SK-N-SH (cell line): ENCODE measurements at regions not wholly inside any gene's neighbourhood (a gene's known extent, or its start where the extent isn't known, plus 50 kb on each side); places are given as distances from the start of the nearest gene placed in this dataset.

Source experiments
- CTCF ChIA-PET: fragments of 300-600, 350-600 bp; formaldehyde crosslinking; extraction: SDS; loops from one replicate; lab custom pipeline; 2021; lab: Yijun Ruan, JAX
- POLR2A ChIA-PET: fragments of 350-600 bp; sonication (Branson Sonifier 250); formaldehyde crosslinking; extraction: SDS; loops from one replicate; lab custom pipeline; 2020; ENCODE audit warnings: antibody characterized with exemption, inconsistent platforms; lab: Yijun Ruan, JAX
- DNase-seq: peaks from one replicate; pipeline ENCODE4 v3.0.0; 2012
- H2AFZ ChIP-seq: fragments of 200-600 bp; sonication (generic); 2 replicates; pipeline ENCODE4 v1.8.1; 2016; ENCODE audit warnings: antibody characterized with exemption, mild to moderate bottlenecking, low read depth
- H3F3A ChIP-seq: fragments of 200-600 bp; sonication (generic); replicated peaks from 2 replicates; pipeline ENCODE3; 2016; ENCODE audit warnings: antibody characterized with exemption, mild to moderate bottlenecking; ENCODE audit not compliant: insufficient read depth
- H3K27ac ChIP-seq, 2 experiments: fragments of 200-500 bp in 1 of 2; fragments of 200-600 bp in 1 of 2; sonication (Bioruptor generic) in 1 of 2; sonication (generic), shearing (Covaris generic) in 1 of 2; 2 replicates each; pipeline versions ENCODE4 v1.5.1 to v1.6.1; 2014 to 2016; ENCODE audit warnings: low read depth in 2 of 2, inconsistent platforms in 1 of 2, low read length in 1 of 2, mild to moderate bottlenecking in 1 of 2, mixed read lengths in 1 of 2
- H3K27me3 ChIP-seq: fragments of 200-600 bp; sonication (generic), shearing (Covaris generic); 2 replicates; pipeline ENCODE4 v1.6.1; 2016; ENCODE audit warnings: mixed run types; ENCODE audit not compliant: insufficient read depth
- H3K36me3 ChIP-seq, 2 experiments: fragments of 200-500 bp in 1 of 2; fragments of 200-600 bp in 1 of 2; sonication (Bioruptor generic) in 1 of 2; sonication (generic) in 1 of 2; replicated peaks in 1 of 2; 2 replicates each; pipeline versions ENCODE3 to v1.5.1; 2014 to 2016; ENCODE audit warnings: low read length in 1 of 2, mild to moderate bottlenecking in 1 of 2; ENCODE audit not compliant: insufficient read depth in 2 of 2, control insufficient read depth in 1 of 2
- H3K4me1 ChIP-seq, 2 experiments: fragments of 200-500 bp in 1 of 2; fragments of 200-600 bp in 1 of 2; sonication (Bioruptor generic) in 1 of 2; sonication (generic), shearing (Covaris generic) in 1 of 2; 2 replicates each; pipeline versions ENCODE4 v1.5.1 to v1.6.1; 2014 to 2016; ENCODE audit warnings: low read depth in 1 of 2, low read length in 1 of 2, mixed run types in 1 of 2; ENCODE audit not compliant: insufficient read depth in 2 of 2, control insufficient read depth in 1 of 2
- H3K4me2 ChIP-seq: fragments of 200-600 bp; sonication (generic), shearing (Covaris generic); 2 replicates; pipeline ENCODE4 v1.6.1; 2017; ENCODE audit warnings: mixed run types
- H3K4me3 ChIP-seq, 2 experiments: fragments of 200-500 bp in 1 of 2; fragments of 200-600 bp in 1 of 2; sonication (Bioruptor generic) in 1 of 2; sonication (generic), shearing (Covaris generic) in 1 of 2; 2 replicates each; pipeline versions ENCODE4 v1.5.1 to v1.8.1; 2014 to 2016; ENCODE audit warnings: low read depth in 2 of 2, inconsistent platforms in 1 of 2, low read length in 1 of 2, mild to moderate bottlenecking in 1 of 2, mixed read lengths in 1 of 2, moderate library complexity in 1 of 2
- H3K79me2 ChIP-seq: fragments of 200-600 bp; sonication (generic); 2 replicates; pipeline ENCODE4 v1.8.1; 2017; ENCODE audit warnings: mild to moderate bottlenecking; ENCODE audit not compliant: insufficient read depth
- H3K9ac ChIP-seq: fragments of 200-600 bp; sonication (generic); 2 replicates; pipeline ENCODE4 v1.6.1; 2017; ENCODE audit warnings: mixed run types
- H3K9me2 ChIP-seq: fragments of 200-600 bp; sonication (generic); 2 replicates; pipeline ENCODE4 v1.6.1; 2017; ENCODE audit warnings: mixed run types
- H3K9me3 ChIP-seq: fragments of 200-600 bp; sonication (generic); 2 replicates; pipeline ENCODE4 v1.6.1; 2017; ENCODE audit warnings: mixed run types, mild to moderate bottlenecking, moderate library complexity
- H4K20me1 ChIP-seq: fragments of 200-600 bp; sonication (generic); 2 replicates; pipeline ENCODE4 v1.6.1; 2017; ENCODE audit warnings: mild to moderate bottlenecking, mixed run types; ENCODE audit not compliant: insufficient read depth
- CHD2 ChIP-seq: fragments of 150-350 bp; IDR thresholded peaks from 2 replicates; pipeline ENCODE4 v1.6.1; 2018; ENCODE audit warnings: low read length; ENCODE audit not compliant: partially characterized antibody
- CTCF ChIP-seq: fragments of 200-600 bp; sonication (generic); IDR thresholded peaks from 2 replicates; pipeline ENCODE4 v1.6.1; 2017; ENCODE audit warnings: antibody characterized with exemption, mild to moderate bottlenecking, moderate library complexity
- EP300 ChIP-seq, 2 experiments: IDR thresholded peaks; 2 replicates each; pipeline versions ENCODE4 v1.4.0 to v1.6.1; 2012; ENCODE audit warnings: borderline replicate concordance in 1 of 2, low read depth in 1 of 2, low read length in 1 of 2
- FOXJ3 ChIP-seq: sonication (generic); formaldehyde crosslinking; IDR thresholded peaks from 2 replicates; pipeline ENCODE4 v1.5.1; 2020; ENCODE audit warnings: mild to moderate bottlenecking, missing genetic modification reagents
- FOXM1 ChIP-seq: IDR thresholded peaks from 2 replicates; pipeline ENCODE4 v1.4.0; 2012; ENCODE audit warnings: low read depth, mild to moderate bottlenecking
- GATA2 ChIP-seq: sonication (generic); formaldehyde crosslinking; IDR thresholded peaks from 2 replicates; pipeline ENCODE4 v1.5.0; 2020; ENCODE audit warnings: mild to moderate bottlenecking, missing genetic modification reagents
- JUND ChIP-seq: IDR thresholded peaks from 2 replicates; pipeline ENCODE4 v1.4.0; 2012
- NRF1 ChIP-seq: IDR thresholded peaks from 2 replicates; pipeline ENCODE4 v1.6.1; 2012; ENCODE audit warnings: low read depth, mild to moderate bottlenecking, low read length
- POLR2AphosphoS5 ChIP-seq: IDR thresholded peaks from 2 replicates; pipeline ENCODE4 v1.6.1; 2012; ENCODE audit warnings: low read depth, low read length
- RAD21 ChIP-seq: IDR thresholded peaks from 2 replicates; pipeline ENCODE4 v1.6.1; 2012; ENCODE audit warnings: mild to moderate bottlenecking, low read length
- RCOR1 ChIP-seq: fragments of 150-350 bp; IDR thresholded peaks from 2 replicates; pipeline ENCODE4 v1.6.1; 2017; ENCODE audit warnings: antibody characterized with exemption, low read length
- REST ChIP-seq: IDR thresholded peaks from 2 replicates; pipeline ENCODE4 v1.6.1; 2012; ENCODE audit warnings: mild to moderate bottlenecking, low read depth, low read length, moderate library complexity
- RFX5 ChIP-seq: IDR thresholded peaks from 2 replicates; pipeline ENCODE4 v1.6.1; 2012; ENCODE audit warnings: mild to moderate bottlenecking, improper control_type of control experiment, low read length
- SIN3A ChIP-seq: IDR thresholded peaks from 2 replicates; pipeline ENCODE4 v1.6.1; 2012; ENCODE audit warnings: low read depth, mild to moderate bottlenecking, low read length, moderate library complexity, borderline replicate concordance
- TAF1 ChIP-seq: IDR thresholded peaks from 2 replicates; pipeline ENCODE4 v1.6.1; 2012; ENCODE audit warnings: low read depth, mild to moderate bottlenecking, low read length, moderate library complexity, borderline replicate concordance
- TEAD4 ChIP-seq: IDR thresholded peaks from 2 replicates; pipeline ENCODE4 v1.4.0; 2012; ENCODE audit warnings: mild to moderate bottlenecking, borderline replicate concordance; ENCODE audit not compliant: insufficient read depth
- USF2 ChIP-seq: fragments of 150-350 bp; IDR thresholded peaks from 2 replicates; pipeline ENCODE4 v1.6.1; 2017; ENCODE audit warnings: antibody characterized with exemption, low read length, low read depth, borderline replicate concordance
- YY1 ChIP-seq: IDR thresholded peaks from 2 replicates; pipeline ENCODE4 v1.4.0; 2012; ENCODE audit warnings: low read depth, mild to moderate bottlenecking
- WGBS: methylation state at CpG from one replicate; pipeline ENCODE4 v1.1.6; 2017; ENCODE audit warnings: low lambda C conversion rate; 5-methylcytosine and 5-hydroxymethylcytosine counted together
- TF ChIP-seq, protein P1 (sequence below): fragments of 150-350 bp; IDR thresholded peaks from 2 replicates; pipeline ENCODE4 v1.6.1; 2016; ENCODE audit warnings: mild to moderate bottlenecking, low read depth, low read length

- no peaks in the 10 kb centered on the region for H3K9me2 ChIP-seq
- no peak overlapping the region for H3K9ac ChIP-seq
- H3K9me3 ChIP-seq: no peaks in the 10 kb centered on the region
- H3K36me3 ChIP-seq: no peaks in the 10 kb centered on the region
- H3K27ac ChIP-seq: no peak overlapping the region
- no peaks in the 10 kb centered on the region for H4K20me1 ChIP-seq
- CTCF ChIA-PET: no interaction called here
- H3K79me2 ChIP-seq: no peaks in the 10 kb centered on the region
- no peak overlapping the region for H2AFZ ChIP-seq
- POLR2A ChIA-PET: no interaction called here
- WGBS: 56% methylated on average over 3 of the region's 3 CpGs
- no peak for DNase-seq
- TF ChIP-seq CTCF: no peak
- no peak for TF ChIP-seq RFX5
- no peak for TF ChIP-seq CHD2
- no peak for TF ChIP-seq YY1
- no peak for TF ChIP-seq TAF1
- TF ChIP-seq FOXM1: no peak
- no peak for TF ChIP-seq POLR2AphosphoS5
- TF ChIP-seq USF2: no peak
- no peaks in the 10 kb centered on the region for H3K27me3 ChIP-seq
- no peak overlapping the region for H3K4me2 ChIP-seq
- no peaks in the 10 kb centered on the region; a peak in 1 of 4 replicates for H3K4me1 ChIP-seq
- H3K4me3 ChIP-seq: no peak overlapping the region
- no peaks in the 10 kb centered on the region for H3F3A ChIP-seq
Measured at GRCh38 chr2:206846981-206847834, 81.8 kb downstream of the FASTKD2 start.

DNA sequence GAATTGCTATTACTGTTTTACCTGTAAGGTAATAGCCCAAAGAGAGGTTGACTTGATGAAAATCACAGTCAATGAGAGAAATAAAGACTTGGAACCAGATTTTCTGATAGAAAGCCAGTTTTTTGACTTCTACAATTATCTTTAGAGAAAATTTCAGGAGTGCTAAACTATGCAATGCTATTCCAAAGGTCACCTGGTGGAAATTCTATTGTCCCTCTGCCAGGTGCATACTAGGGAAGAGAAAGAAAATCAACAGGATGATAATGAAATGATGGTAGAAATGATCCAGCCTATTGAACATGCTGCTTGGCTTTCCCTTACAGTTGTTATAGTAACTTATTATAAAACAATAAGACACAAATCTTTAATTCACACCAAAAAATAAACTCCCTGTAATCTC is 85.0 kb downstream of the FASTKD2 start:
- Histone ChIP-seq H3K9ac (no peak overlapping the region), H3K27me3 (no peaks in the 10 kb centered on the region), H2AFZ (no peak overlapping the region), H3K9me3 (no peaks in the 10 kb centered on the region), H3K9me2 (no peaks in the 10 kb centered on the region), H4K20me1 (no peaks in the 10 kb centered on the region), H3K4me1 (no peaks in the 10 kb centered on the region; a peak in 1 of 4 replicates), H3K79me2 (no peaks in the 10 kb centered on the region), H3K36me3 (no peaks in the 10 kb centered on the region), H3K4me3 (no peak overlapping the region), H3K4me2 (no peak overlapping the region), H3K27ac (no peak overlapping the region), H3F3A (no peaks in the 10 kb centered on the region)
- no peak for DNase-seq
- ChIA-PET POLR2A (no interaction called here), CTCF (interaction anchor here (0.9 to 1.0 kb wide), 2 partner anchors 12 to 50 kb away, joined by 3 read pairs; no protein-coding TSS in a partner anchor)
- TF ChIP-seq FOXM1 (no peak), REST (no peak), TAF1 (no peak), JUND (no peak), RAD21 (no peak), YY1 (no peak), FOXJ3 (CRISPR knock-in tag) (no peak), NRF1 (no peak), TEAD4 (no peak), SIN3A (no peak), EP300 (IDR thresholded peaks at IDR 0.05; ENCODE audit: borderline replicate concordance in 1 of 2, low read depth in 1 of 2, low read length in 1 of 2) (no peak), RCOR1 (no peak), GATA2 (CRISPR knock-in tag) (no peak)
- TF ChIP-seq, protein P1, sequence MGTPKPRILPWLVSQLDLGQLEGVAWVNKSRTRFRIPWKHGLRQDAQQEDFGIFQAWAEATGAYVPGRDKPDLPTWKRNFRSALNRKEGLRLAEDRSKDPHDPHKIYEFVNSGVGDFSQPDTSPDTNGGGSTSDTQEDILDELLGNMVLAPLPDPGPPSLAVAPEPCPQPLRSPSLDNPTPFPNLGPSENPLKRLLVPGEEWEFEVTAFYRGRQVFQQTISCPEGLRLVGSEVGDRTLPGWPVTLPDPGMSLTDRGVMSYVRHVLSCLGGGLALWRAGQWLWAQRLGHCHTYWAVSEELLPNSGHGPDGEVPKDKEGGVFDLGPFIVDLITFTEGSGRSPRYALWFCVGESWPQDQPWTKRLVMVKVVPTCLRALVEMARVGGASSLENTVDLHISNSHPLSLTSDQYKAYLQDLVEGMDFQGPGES: no peak
